Suppressor macrophage (primary cell): ENCODE measurements at regions not wholly inside any gene's neighbourhood (a gene's known extent, or its start where the extent isn't known, plus 50 kb on each side); places are given as distances from the start of the nearest gene placed in this dataset.

Experiments
- DNase-seq, 4 experiments: peaks; one replicate each; pipeline ENCODE4 v3.0.0-alpha.2; 2020 to 2022

DNA sequence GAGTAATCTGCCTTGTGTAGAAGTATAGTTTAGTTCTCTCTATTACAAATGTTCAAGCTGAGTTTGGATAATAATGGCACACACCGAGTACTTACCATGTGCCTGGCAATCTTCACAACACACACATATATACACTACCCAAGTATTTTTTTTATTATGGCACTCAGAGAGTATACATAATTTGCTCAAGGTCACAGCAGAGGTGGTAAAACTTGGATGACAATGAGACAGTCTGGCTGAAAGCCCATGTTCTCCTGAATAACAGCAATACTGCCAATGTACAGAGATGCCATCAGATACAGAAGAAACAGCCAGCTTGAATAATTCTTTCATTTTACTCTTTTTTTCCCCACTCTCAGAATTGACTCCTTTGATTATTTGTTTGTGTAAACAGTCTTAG is 460.0 kb downstream of the CNTN6 start:
- DNase-seq, result no peak

DNA sequence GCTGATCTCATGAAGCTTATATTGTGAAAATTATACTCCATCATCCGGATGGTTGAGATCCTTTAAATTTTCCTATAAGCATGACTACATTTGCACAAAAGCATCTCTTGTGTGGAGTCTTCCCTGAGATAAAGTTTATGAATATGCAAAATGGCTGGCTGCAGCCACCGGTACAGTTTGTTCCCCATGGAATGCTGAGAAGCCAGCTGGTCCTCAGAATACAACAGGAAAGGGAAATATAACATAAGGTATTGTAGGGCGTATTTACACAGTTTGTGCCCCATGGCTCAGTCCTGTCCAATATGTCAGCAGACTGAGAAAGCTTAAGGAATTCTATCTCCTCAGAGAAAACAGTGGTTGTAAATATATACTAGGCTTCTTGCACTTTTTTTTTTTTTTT is 468.6 kb downstream of the CNTN6 start:
- no peak for DNase-seq

DNA sequence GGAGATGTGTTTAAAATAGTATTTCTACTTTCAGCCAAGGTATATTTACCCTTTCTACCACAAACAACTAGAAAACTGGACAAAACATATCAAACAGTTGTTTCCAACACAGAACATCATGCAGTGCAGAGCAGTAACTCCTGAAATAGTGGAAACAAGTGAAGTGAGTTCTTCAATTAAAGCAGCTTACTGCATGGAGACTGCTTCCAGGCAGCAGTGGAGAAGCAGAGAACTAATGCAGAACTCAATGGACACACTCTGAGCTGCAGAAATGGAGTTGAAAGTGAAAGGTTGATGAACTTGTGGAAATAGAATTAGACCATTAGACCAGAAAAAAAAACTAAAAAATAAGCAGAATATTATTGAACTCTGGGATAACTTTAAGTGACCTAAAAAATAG is 478.9 kb downstream of the CNTN6 start:
- DNase-seq, result no peak

DNA sequence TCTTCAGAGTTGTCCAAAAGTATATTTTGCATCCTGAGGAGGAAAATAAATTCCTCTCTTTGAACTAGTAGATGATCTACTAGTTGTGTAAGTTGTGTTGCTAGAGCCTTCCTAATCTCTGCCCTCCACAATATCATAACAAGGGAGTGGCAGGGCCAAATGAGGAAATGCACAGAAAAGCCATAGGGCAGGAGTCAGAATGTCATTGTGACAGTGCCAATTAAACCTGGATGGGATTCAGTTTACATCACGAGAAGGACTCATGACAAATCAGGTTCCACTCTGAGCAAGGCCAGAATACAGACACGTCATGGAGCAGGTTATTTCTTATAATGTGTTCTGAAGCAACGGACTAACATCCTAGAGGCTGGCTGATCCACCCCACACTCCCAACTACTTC is 483.2 kb downstream of the CNTN6 start:
- no peak for DNase-seq

DNA sequence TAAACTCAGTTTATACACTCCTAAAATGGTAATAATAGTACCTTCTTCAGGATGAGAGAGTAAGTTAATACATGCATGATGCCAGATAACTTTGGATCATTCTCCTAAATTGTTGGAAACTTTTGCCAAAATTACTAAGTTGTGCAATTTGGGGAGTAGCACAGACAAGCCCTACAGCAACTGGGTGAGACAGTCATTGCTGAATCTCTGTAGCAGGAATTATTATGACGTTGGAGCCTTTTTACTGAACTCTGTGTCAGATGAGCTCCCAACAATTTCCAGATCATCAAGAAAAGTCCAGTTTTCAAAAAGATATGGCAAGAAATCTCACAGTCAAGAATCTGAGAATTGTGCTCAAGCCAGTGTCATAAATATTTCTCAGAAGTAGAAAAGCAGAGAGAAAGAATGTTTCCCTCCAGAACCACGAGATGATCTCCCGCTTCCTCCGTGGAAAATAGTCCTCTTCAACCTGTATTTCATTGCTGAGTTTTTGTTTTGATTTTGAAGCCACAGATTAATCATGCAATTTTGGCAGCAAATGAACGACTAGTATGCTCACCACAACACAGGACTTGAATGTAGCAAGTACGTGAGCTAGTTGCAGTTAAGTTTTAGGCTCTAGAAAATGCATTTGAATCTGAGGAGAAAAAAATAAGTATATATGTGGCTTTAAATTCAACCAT is 485.4 kb downstream of the CNTN6 start:
- DNase-seq, result no peak

DNA sequence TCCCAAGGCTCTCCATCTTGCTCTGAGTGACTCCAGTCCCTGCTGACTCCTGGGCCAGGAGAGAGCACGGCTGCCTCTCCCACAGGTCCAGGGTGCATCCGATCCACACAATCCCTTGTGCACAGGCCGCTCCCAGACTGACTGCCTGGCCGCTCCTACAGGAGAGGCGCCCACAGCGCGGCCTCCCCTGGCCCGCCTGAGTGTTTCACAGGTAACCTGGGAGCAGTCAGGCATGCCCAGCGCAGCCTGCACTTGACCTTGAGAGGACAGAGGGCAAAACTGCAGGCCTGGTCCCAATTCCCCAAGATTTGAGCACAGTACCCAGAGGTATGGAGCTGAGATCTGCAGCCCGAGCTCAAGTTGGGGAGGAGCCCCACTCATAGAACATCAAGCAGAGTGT is 490.2 kb downstream of the CNTN6 start:
- DNase-seq, result no peak

DNA sequence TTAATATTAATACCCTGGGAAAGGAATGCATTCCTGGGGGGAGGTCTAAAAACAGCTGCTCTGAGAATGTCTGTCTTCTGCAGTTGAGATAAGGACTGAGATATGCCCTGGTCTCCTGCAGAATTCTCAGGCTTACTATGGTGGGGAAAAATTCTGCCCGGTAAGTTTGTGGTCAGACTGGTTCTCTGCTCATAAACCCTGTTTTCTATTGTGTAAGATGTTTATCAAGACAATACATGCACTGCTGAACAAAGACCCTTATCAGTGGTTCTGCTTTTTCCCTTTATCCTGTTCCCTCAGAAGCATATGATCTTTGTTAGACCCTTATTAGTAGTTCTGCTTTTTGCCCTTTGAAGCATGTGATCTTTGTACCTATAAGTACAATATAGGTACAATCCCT is 494.6 kb downstream of the CNTN6 start:
- no peak for DNase-seq

DNA sequence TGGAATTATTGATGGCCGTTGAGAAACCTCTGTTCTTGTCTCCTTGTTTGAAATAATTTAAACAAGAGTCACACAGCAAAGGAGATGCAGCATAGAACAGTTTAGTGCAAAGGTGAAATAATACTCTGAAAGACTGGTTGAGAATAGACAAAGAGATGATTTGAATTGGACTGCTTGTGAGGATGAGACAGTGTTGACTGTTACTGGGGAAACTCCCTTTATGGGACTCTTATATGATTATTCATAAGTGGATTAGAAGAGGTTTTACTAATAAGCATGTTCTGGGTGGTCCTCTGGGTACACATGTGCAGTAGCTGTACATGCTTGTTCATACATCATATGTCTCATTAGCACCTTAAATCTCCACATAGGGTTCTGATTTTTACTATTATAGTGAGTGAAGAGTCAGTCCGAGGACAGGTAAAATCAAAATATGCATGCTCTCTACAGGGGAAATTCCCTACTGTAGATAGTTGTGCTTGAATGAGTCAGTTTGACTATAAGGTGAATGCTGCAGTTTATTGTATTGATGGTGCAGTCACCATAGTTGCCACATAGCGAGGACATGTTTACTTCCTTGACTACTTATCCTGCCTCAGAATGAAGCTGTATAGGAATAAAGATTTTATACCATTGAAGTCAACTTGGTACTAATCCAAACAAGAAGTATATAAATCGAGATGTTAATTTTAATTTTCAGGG is 498.7 kb downstream of the CNTN6 start:
- DNase-seq, result no peak

DNA sequence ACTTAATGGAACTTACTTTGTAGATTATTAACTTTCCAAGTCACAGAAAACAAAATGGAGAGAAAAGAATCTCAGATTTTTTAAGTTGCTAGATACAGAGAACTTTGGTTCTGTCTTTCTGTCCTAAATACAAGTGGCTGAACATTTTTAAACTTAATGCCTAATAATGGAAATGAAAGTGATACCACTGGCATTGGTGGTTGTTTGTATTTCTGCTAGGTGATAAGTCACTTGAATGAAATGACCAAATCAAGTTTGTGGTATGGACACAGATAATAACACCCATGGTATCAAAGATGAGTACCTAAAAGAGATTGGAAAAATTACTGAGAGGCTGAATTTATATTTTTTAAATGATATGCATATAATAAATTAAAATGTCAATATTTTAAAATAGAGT is 502.1 kb downstream of the CNTN6 start:
- DNase-seq, result no peak

DNA sequence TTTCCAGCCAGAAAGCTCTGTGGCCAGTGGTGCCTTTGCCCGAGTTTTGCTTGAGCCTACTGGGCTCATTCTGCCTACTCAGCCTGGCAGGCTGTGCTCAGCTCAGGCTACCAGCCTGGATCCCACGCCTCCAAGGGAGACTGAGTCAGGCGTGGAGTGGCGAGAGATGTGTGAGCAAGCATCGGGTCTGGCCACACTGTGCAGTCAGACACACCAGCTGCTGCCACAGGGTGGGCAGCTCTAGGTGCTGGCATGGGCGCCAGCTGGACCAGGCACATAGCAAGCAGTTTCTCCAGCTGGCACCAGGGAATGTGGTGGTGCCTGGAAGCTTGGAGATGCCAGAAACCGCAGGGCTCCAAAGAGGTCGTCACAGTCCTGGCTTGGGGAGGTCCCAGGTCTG is 498.5 kb upstream of the CNTN4 start:
- no peak for DNase-seq

DNA sequence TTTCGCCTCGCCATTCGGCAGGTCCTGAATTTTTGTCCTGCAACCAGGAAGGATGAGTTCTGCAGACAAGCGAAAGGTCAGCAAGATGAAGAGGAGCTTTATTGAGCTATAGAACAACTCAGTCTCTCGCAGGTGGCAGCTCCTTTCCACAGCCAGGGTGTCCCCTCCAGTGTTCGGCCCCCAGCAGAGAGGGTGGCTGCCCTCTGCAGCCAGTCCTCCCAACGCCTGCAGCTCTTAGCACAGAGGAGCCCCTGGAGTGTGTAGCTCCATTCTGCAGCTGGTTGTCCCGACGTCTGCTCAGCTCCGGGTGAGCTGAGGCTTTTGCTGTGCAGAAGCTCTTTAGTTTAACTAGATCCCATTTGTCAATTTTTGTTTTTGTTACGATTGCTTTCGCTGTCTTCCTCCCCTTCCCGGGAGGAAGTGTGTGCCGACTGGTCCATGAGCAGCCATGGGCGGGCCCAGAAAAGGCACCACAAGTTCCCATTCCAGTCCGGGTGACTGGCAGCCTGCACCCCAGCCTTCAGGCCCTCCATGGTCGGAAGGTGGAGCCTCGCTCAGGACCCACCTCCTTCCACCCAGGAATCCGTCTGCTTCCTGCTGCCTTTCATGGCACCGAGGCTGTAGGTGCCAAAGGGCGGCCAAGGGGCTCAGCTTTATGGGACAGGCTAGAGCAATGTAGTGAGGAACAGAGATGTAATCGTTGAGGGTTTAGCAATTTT is 497.8 kb upstream of the CNTN4 start:
- no peak for DNase-seq

DNA sequence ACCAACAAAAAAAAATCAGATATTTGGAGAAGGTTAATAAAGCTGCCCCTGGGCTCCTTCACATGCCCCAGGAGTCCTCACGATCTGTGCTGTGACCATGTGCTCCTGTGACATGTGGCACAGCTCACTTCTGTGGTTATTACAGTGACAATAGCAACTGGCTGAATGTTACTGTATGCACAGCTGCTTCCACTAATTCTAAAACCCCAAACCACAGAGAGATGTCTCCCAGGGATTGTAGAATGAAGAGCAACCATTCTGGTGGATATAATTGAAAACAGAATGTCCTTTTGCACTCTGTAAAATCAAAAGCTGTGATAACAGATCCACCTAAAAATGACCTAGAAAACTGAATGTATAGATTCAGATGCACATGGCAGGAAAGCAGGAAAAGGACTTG is 489.2 kb upstream of the CNTN4 start:
- DNase-seq, result no peak

DNA sequence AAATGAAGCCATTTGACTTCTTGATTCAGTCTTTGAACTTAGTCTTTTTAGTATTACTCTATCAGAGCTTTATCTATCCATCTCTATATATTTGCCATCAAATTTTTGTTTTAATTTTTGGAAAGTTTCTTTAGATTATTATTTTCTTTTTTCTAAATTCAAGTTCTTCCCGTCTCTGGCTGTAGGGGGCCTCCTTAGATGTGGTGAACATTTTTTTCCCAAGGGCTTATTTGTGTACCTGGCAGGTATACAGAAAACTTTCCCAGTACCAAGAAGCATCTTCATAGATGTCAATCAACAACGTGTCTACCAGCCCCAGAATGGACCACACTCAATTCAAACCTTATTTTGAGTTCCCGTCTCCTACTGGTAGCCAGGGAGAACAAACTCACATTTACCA is 486.8 kb upstream of the CNTN4 start:
- no peak for DNase-seq

DNA sequence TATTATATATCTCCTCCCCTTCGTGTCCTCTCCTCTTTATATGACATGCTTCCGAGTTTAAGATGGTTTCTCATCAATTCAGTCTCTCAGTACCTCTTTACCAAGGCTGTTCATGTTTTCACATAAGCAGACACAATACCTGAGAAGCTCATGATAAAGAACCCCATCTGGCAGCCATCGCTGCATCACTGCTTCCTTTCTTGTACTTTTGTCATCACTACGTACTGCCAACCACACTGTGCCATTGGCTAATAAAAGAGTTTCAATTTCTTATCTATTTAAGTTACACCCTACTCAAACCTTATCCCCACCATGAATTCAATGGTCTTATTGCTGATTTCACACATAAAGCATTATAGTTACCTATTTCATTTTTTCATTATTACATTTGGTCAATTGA is 484.7 kb upstream of the CNTN4 start:
- no peak for DNase-seq

DNA sequence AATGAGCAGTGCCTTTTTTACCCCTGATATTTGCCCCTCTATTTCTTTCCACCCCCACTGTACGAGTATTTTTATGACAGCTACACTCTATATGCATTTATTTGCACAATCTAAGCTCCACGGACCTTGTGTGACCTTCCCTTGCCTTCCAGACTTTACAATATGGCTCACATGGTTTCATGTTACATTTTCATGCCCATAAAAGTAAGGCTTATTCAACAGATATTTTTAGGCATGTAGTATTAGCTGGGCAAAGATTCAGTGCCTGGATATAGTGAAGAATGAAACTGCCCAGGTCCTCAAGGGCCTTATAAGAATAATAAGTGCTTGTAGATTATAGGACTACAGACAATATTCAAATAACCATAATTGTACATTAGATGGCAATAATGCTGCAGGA is 481.9 kb upstream of the CNTN4 start:
- DNase-seq, result no peak

DNA sequence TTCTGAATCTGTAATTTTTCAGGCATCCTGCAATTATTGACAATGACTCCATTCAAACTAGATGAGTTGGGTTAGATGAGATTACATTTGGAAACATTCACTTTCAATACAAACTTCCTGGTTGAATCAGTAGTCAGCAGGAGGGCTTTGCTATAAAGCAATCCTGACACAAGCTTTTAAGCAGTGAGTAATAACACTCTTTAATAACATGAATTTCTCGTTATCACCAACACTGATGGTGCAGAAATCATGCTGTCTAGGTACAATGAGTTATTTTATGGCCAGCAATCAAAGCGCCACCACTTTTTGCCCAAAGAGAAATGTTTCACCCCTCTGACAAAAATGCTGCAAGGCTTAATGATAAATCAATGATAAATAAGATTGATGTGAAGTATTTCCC is 474.8 kb upstream of the CNTN4 start:
- DNase-seq, result no peak

DNA sequence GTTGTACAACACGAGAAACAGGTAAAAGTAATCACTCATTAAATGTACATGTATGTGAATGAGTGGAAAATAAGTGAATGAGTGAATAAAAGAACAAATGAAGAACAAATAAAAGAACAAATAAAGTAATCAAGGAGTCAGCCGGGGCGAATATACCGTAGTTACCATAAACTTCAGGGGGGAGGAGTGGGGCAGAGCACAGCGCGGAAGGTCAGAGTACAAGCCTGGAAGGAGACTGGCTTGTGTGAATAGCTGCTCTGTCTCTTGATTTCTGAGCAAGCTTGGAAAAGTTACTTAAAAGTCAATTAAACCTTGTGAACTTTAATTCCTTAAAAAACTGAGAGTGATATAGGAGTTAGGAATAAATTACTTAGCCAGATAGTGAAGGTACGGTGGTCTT is 466.5 kb upstream of the CNTN4 start:
- no peak for DNase-seq

DNA sequence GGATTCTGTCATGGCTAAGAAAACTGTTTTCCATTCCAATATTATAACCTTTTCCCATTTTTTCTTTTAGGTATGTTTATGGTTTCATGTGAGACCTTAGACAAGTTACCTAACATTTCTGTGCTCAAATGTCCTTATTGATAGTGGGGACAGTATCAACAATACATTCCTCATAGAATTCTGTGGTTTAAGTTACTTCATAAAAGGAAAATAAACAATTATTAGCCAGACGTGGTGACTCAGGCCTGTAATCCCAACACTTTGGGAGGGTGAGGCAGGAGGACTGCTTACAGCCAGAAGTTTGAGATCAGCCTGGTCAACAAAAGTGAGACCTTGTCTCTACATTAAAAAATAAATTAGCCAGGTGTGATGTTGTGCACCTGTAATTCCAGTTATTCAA is 436.8 kb upstream of the CNTN4 start:
- DNase-seq, result no peak

DNA sequence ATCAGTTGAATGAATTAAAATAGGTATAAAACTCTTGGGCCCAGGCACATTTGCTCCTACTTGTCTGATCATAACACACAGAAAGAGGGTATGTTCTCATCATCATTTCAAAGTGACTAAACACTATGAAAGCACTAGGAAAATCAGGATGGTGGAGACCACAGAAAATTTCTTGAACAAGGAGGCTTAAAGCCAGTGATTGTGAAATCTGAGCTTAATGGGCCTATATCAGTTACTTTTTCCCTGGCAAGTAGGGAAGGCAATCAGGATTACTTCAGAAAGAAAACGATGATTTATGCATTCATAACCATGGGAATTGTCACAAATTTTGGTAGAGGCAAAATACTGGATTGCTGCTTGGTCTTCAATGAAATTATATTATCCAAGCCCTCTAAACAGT is 434.4 kb upstream of the CNTN4 start:
- no peak for DNase-seq

DNA sequence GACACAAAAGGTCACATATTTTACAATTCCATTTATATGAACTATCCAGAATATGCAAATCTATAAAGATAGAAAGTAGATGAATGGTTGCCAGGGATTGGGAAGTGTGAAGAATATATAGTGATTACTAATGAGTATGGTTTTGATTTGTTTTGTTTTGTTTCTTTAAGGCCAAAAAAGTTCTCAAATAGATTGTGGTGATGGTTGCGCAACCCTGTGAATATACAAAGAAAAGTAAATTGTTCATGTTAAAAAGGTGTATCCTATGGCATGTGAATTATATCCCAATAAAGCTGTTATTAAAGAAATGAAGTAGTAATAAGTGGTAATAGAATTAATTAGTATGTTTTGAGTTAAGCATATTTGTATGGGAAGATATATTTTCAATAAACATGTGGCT is 431.8 kb upstream of the CNTN4 start:
- no peak for DNase-seq

DNA sequence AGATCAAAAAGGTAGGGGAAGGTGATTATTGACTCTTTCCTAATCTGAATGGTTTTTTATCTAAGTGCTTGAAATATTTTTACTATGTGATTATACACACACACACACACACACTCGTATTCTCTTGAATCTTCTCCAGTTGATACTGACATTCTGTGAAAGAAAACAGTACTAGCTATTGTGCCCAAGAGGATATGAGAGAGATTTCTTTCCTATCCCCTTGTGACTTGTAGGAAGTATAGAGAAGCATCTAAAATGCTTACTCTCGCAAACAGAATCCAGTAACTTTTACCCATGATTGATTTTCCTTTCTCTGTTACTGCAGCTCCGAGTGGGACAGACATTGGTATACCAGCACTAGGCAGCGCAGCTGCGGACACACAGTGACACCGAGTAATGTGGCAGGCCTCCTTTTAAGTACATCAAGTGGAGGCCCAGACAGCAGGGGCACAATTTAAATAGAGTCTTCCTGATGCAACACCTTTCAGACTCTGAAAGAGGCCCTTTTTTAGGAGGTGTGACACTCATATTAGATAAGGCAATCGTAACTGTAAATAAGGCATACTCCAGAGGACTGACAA is 421.0 kb upstream of the CNTN4 start:
- DNase-seq, result no peak

DNA sequence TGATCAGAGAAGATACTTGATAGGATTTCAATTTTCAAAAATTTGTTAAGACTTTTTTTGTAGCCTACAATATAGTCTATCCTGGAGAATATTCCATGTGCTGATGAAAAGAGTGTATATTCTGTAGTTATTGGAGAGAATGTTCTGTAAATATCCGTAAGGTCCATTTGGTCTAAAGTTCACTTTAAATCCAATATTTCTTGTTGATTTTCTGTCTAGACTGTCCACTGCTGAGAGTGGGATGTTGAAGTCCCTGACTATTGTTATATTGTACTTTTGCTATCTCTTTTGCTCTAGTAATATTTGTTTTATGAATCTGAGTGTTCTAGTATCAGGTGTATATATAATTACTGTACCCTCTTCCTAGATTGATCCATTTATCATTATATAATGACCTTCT is 406.2 kb upstream of the CNTN4 start:
- no peak for DNase-seq

DNA sequence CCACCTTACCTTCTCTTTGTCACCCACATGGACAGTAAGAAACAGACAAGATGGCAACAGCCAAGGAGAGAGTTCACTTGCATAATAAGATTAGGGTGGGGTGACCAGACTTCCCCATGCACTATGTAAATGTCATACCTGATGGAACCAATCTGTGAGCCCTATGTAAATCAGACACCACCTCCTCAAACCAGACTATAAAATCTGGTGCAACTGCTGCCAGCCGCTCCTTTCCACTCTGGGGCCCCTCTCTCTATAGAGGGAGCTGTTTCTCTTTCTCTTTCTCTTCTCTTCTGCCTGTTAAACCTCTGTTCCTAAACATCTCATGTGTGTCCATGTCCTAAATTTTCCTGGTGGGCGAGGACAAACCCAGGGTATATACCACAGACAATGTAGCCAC is 405.5 kb upstream of the CNTN4 start:
- DNase-seq, result no peak
